Liver (tissue), 8 donors: ENCODE measurements at regions not wholly inside any gene's neighbourhood (a gene's known extent, or its start where the extent isn't known, plus 50 kb on each side); places are given as distances from the start of the nearest gene placed in this dataset.

Source experiments
- DNase-seq: peaks from one replicate; pipeline ENCODE4 v3.0.0-alpha.2; 2017; ENCODE audit warnings: low spot score
- H3K27ac ChIP-seq, 2 donors: one replicate each; pipeline ENCODE4 v1.7.0; 2013; ENCODE audit warnings: inconsistent platforms in 2 of 2, low read length in 2 of 2, control low read depth in 1 of 2, low read depth in 1 of 2, mild to moderate bottlenecking in 1 of 2
- H3K27me3 ChIP-seq, 4 donors: one replicate each; pipeline versions ENCODE4 v1.6.1 to v1.7.0; 2013; ENCODE audit warnings: low read length in 3 of 4, inconsistent platforms in 1 of 4, mild to moderate bottlenecking in 1 of 4, moderate library complexity in 1 of 4; ENCODE audit not compliant: control insufficient read depth in 4 of 4, insufficient read depth in 4 of 4
- H3K36me3 ChIP-seq, 4 donors: one replicate each; pipeline versions ENCODE4 v1.6.1 to v1.7.0; 2013; ENCODE audit warnings: low read length in 3 of 4, mild to moderate bottlenecking in 3 of 4, low read depth in 1 of 4, moderate library complexity in 1 of 4; ENCODE audit not compliant: control insufficient read depth in 4 of 4, insufficient read depth in 3 of 4
- H3K4me1 ChIP-seq, 4 donors: one replicate each; pipeline versions ENCODE4 v1.6.1 to v1.7.0; 2013; ENCODE audit warnings: low read length in 3 of 4, mild to moderate bottlenecking in 3 of 4, moderate library complexity in 1 of 4; ENCODE audit not compliant: control insufficient read depth in 4 of 4, insufficient read depth in 4 of 4
- H3K4me3 ChIP-seq, 3 donors: one replicate each; pipeline versions ENCODE4 v1.6.1 to v1.7.0; 2013; ENCODE audit warnings: low read length in 3 of 3, control low read depth in 1 of 3, low read depth in 1 of 3, mild to moderate bottlenecking in 1 of 3
- H3K9ac ChIP-seq, 2 donors: one replicate each; pipeline ENCODE4 v1.7.0; 2013; ENCODE audit warnings: low read length in 2 of 2, mild to moderate bottlenecking in 2 of 2, moderate library complexity in 2 of 2, control low read depth in 1 of 2, low read depth in 1 of 2
- H3K9me3 ChIP-seq, 4 donors: one replicate each; pipeline versions ENCODE4 v1.6.1 to v1.7.0; 2013; ENCODE audit warnings: low read length in 3 of 4; ENCODE audit not compliant: control insufficient read depth in 4 of 4
- ATF3 ChIP-seq: IDR thresholded peaks from 2 replicates; pipeline ENCODE4 v1.6.1; 2016; ENCODE audit warnings: antibody characterized with exemption
- CTCF ChIP-seq: fragments of 150-350 bp; IDR thresholded peaks from 2 replicates; pipeline ENCODE4 v1.5.1; 2017; ENCODE audit warnings: improper control_type of control experiment, low read depth, low read length; ENCODE audit not compliant: missing input control
- EGR1 ChIP-seq, 2 donors: IDR thresholded peaks; 2 replicates each; pipeline ENCODE4 v1.6.1; 2016 to 2018; ENCODE audit warnings: antibody characterized with exemption in 2 of 2, low read depth in 2 of 2
- FOXA1 ChIP-seq: IDR thresholded peaks from 2 replicates; pipeline ENCODE4 v1.6.1; 2016; ENCODE audit warnings: antibody characterized with exemption
- HNF4A ChIP-seq, 2 donors: conservative IDR thresholded peaks; 2 replicates each; pipeline ENCODE4 v1.6.1; 2016; ENCODE audit warnings: antibody characterized with exemption in 2 of 2, mild to moderate bottlenecking in 2 of 2
- HNF4G ChIP-seq: IDR thresholded peaks from 2 replicates; pipeline ENCODE4 v1.6.1; 2016; ENCODE audit warnings: antibody characterized with exemption
- NR2F2 ChIP-seq: IDR thresholded peaks from 2 replicates; pipeline ENCODE4 v1.6.1; 2016; ENCODE audit warnings: antibody characterized with exemption
- RAD21 ChIP-seq, 2 donors: IDR thresholded peaks; 2 replicates each; pipeline ENCODE4 v1.6.1; 2016; ENCODE audit warnings: antibody characterized with exemption in 2 of 2, mild to moderate bottlenecking in 2 of 2
- REST ChIP-seq: IDR thresholded peaks from 2 replicates; pipeline ENCODE4 v1.6.1; 2016; ENCODE audit warnings: antibody characterized with exemption, mild to moderate bottlenecking
- RXRA ChIP-seq, 2 donors: IDR thresholded peaks; 2 replicates each; pipeline ENCODE4 v1.6.1; 2017 to 2018; ENCODE audit warnings: antibody characterized with exemption in 2 of 2, mild to moderate bottlenecking in 1 of 2
- SP1 ChIP-seq: IDR thresholded peaks from 2 replicates; pipeline ENCODE4 v1.6.1; 2018; ENCODE audit warnings: antibody characterized with exemption, mild to moderate bottlenecking
- TAF1 ChIP-seq: conservative IDR thresholded peaks from 2 replicates; pipeline ENCODE4 v1.6.1; 2016; ENCODE audit warnings: antibody characterized with exemption, mild to moderate bottlenecking
- ZBTB33 ChIP-seq: IDR thresholded peaks from 2 replicates; pipeline ENCODE4 v1.6.1; 2016; ENCODE audit warnings: antibody characterized with exemption
- WGBS: extraction: QIAGEN DNeasy Blood & Tissue Kit; methylation state at CpG from one replicate; pipeline ENCODE4 v1.1.7; 2013; 5-methylcytosine and 5-hydroxymethylcytosine counted together
- donor health status: healthy.
- donor health status: healthy.
- donor health status: healthy.
- donor health status: healthy.
- donor health status: healthy.

- H3K4me3 ChIP-seq, result no peak overlapping the region
Observed at GRCh38 chr11:25925359-25925758, 406.6 kb upstream of the ANO3 start.

GRCh38 chr11:25927411-25927953 is 404.4 kb upstream of the ANO3 start:
- no peak for DNase-seq
- 30% methylated on average over 3 of the region's 3 CpGs for WGBS
- Histone ChIP-seq H3K4me3 (no peak overlapping the region), H3K9me3 (no peaks in the 10 kb centered on the region), H3K9ac (no peak overlapping the region), H3K4me1 (no peaks in the 10 kb centered on the region), H3K36me3 (no peaks in the 10 kb centered on the region), H3K27ac (no peak overlapping the region), H3K27me3 (no peaks in the 10 kb centered on the region)
- TF ChIP-seq CTCF (no peak), TAF1 (no peak), HNF4A (conservative IDR thresholded peaks at IDR 0.05) (no peak), ATF3 (no peak), NR2F2 (no peak)

More at GRCh38 chr11:25925359-25925758, 406.6 kb upstream of the ANO3 start:
- Histone ChIP-seq H3K9me3 (no peaks in the 10 kb centered on the region), H3K36me3 (no peaks in the 10 kb centered on the region), H3K4me1 (no peaks in the 10 kb centered on the region), H3K9ac (no peak overlapping the region), H3K27me3 (no peaks in the 10 kb centered on the region), H3K27ac (no peak overlapping the region)
- 81% methylated on average over 2 of the region's 2 CpGs for WGBS
- TF ChIP-seq HNF4G (no peak), EGR1 (IDR thresholded peaks at IDR 0.05; ENCODE audit: low read depth in 2 of 2) (no peak), ATF3 (no peak), HNF4A (conservative IDR thresholded peaks at IDR 0.05) (no peak), SP1 (no peak), ZBTB33 (no peak), RXRA (IDR thresholded peaks at IDR 0.05) (no peak), FOXA1 (no peak), RAD21 (IDR thresholded peaks at IDR 0.05) (no peak), REST (no peak), NR2F2 (no peak)
- DNase-seq, result no peak
